HG02870 (cell line): ENCODE measurements at regions not wholly inside any gene's neighbourhood (a gene's known extent, or its start where the extent isn't known, plus 50 kb on each side); places are given as distances from the start of the nearest gene placed in this dataset.

Source experiments
- ATAC-seq: cut with Tn5 transposase; IDR thresholded peaks from one replicate; pipeline ENCODE4 v1.9.1; 2021; ENCODE audit warnings: mild to moderate bottlenecking, moderate library complexity; ENCODE audit not compliant: unreplicated experiment

GRCh38 chr16:85321509-85322271 lies 209.4 kb upstream of the CIBAR2 start:
- ATAC-seq, result no peak

GRCh38 chr16:85323230-85323960 lies 211.1 kb upstream of the CIBAR2 start:
- ATAC-seq, result no peak

- ATAC-seq, result no peak
Measured at GRCh38 chr16:85323961-85324253, 211.6 kb upstream of the CIBAR2 start.

GRCh38 chr16:85324488-85324887 lies 212.2 kb upstream of the CIBAR2 start:
- ATAC-seq, result no peak

DNA sequence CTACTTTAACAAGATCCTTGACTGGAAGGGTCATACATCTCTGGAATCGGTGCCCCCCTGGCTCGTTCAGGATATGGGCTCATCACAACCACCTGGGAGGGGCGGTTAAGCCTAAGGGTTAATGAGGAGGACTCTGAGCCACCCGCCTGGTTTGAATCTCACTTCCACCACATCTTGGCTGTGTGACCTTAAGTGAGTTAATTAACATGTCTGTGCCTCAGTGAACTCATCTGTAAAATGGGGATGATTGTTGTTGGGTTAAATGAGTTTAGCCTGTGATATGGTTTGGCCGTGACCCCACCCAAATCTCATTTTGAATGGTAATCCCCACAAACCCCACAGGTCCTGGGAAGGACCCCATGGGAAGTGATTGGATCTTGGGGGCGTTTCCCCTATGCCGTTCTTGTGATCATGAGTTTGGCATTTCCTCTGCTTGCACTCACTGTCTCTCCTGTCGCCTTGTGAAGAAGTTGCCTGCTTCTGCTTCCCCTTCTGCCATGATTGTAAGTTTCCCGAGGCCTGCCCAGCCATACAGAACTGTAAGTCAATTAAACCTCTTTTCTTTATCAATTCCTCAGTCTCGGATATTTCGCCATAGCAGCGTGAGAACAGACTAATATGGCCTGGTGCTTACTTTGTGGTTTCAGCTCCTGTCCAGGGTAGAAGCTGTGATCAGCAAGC lies 214.0 kb upstream of the CIBAR2 start:
- no peak for ATAC-seq

GRCh38 chr16:85326794-85327181 lies 214.5 kb upstream of the CIBAR2 start:
- no peak for ATAC-seq

- no peak for ATAC-seq
Measured at GRCh38 chr16:85327731-85328675, 215.7 kb upstream of the CIBAR2 start.

DNA sequence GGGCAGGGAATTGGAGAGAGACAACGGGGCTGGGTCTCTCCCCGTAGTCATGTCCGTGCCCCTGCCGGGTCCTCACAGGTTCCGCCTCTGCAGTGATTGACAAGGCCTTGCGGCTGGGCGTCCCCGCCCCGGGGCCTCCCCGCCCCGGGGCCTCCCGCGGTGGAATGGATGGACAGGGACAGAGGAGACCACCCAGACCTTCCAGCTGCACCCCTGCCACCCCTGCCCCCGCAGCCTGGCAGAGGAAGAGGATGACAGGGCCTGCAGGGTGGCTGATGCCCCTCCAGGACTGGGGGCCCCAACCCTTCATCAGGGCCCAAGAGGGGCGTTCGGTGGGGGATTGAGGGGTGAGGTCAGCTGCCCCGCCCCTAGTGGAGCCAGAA lies 216.4 kb upstream of the CIBAR2 start:
- no peak for ATAC-seq

- no peak for ATAC-seq
Measured at GRCh38 chr16:85329059-85329812, 217.0 kb upstream of the CIBAR2 start.

DNA sequence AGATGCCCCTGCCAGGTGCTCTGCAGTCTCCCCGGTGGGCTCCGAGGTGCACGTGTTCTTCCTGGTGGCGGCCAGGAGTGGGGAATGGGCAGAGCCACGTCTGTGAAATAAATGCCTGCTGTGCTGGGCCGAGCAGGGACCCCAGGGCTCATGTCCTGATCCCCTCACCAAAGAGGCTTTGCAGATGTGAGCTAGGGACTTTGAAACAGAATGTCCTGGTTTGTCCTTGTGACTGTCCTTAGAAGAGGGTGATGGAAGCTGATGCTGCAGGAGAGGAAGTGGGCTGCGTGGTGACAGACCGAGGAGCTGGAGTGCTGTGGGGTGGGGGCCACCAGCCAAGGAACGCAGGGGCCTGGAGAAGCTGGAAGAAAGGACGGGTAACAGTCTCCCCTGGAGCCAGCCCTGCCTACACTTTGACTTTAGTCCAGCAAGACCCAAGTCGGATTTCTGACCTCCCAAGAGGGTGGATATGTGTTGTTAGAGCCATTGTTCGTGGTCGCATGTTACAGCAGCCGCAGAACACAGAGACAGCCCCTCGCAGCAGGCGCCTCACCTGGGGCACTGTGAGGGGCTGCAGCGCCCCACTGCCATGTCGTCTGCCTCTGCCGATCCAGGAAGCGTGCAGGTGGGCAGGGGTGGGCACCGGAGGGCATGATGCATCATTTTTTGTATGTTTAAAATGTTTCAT lies 217.9 kb upstream of the CIBAR2 start:
- ATAC-seq, result no peak

DNA sequence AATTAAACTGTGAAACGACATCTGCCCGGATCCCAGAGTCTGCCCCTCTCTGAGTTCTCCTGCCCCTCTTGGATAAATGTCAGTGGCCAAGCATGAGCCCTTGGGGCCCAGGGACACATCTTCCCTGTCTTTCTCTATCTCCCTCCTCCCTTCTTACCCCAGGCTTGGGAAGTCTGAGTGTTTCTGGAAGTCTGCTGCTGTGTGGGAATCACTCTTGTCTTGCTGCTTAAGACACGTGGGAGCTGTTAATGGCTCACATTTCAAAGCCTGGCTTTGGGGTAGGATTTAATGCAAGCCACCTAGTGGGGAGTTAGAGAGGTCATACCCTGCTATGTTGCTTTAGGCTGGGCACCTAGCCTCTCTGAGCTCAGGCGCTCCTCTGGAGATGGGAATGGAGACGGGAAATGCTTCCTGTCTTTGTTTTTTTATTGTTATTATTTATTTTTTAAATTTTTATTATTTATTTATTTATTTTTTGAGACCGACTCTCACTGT lies 218.5 kb upstream of the CIBAR2 start:
- no peak for ATAC-seq

DNA sequence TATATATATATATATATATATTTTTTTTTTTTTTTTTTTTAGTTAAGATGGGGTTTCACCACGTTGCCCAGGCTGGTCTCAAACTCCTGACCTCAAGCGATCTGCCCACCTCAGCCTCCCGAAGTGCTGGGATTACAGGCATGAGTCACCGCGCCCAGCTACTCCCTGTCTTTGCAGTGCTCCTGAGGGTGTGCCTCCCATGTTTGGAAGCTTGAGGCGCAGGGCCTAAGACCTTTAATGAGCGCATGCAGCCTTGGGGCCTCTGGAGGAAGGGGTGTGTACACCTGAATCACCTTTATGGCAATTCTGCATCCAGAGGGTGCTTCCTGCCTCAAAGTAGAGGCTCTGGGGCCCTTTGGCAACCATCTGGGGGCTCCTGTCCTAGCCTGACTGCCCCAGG lies 219.4 kb upstream of the CIBAR2 start:
- no peak for ATAC-seq

GRCh38 chr16:85332175-85332574 lies 219.9 kb upstream of the CIBAR2 start:
- no peak for ATAC-seq

GRCh38 chr16:85333337-85333736 lies 221.1 kb upstream of the CIBAR2 start:
- ATAC-seq, result no peak

DNA sequence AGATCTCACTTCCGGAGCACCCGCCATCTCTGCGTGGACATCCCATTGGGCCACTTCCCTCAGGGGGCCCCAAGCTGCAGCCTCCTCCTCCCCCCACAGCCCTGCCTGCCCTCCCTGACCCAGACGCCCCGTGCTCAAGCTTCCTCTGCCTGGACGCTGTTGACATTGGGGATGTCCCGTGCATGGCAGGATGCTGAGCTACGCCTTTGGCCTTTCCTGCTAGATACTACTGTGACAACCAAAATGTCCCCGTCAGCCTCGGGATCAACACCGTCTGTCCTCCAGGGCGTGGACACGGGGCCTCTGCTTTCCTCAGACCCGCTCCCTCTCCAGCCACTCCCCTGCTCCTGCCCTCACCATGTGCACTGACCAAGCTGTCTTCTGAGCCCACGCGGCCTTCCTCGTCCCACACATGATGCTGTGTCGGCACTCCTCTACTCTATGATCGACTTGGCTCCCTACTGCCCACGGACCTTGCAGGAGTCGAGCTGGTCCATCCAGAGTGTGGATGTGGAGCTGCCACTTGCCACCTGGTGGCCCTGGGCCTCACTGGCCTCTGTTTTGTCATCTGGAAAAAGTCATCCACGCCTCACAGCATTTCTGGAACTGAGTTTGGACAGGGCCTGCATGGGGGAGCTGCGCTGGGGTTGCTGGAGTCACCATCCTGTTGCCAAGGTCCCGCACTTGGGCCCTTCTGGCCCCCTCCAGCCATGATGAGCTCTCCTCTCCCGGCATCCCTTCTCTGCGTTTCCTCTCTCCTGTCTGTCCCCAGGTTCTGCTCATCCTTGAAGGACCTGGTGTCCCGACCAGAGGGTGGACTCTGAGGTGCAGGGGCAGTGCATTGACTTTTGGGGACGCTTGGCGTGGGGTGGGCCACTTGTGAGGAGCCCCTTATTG lies 221.7 kb upstream of the CIBAR2 start:
- no peak for ATAC-seq

- no peak for ATAC-seq
Measured at GRCh38 chr16:85334718-85335583, 222.7 kb upstream of the CIBAR2 start.

- no peak for ATAC-seq
Measured at GRCh38 chr16:85335584-85336491, 223.6 kb upstream of the CIBAR2 start.
